ENCODE measurements at regions not wholly inside any gene's neighbourhood (a gene's known extent, or its start where the extent isn't known, plus 50 kb on each side); places are given as distances from the start of the nearest gene placed in this dataset.

DNA sequence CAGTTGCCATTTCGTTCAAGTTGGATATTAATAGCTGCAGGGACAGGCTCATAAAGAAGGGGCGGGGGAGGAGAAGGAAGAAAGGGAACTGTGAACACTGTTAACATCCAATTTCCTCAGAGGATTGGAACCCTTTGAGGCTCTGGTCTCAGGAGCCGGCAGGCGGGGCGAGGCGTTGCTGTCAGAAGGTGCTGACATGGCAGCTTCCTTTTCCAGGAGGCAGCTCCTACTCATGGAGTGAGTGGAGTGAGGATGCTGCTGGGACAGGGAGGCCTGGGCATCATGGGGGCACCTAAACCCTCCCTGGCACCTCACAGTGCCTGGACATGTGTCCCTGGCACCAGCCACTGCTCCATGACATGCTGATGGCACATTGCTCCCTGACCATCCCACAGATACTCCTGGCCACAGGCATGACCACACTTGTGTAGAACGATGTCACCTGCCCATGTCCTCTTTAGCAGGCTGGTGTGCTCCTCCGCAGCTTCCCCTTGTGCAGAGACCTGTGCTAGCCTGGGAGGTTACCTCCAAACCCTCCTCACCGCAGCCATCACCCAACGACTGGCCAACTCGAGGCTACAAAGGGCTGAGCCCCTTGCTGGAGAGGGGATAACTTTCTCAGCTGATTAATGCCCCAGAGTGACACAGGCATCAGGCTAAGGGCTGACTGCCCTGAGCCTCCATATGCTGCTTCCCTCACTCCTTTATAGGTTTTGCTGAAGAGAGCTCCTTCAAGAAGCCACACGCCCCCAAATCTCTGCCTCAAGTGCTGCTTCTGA, 79.6 kb upstream of the NECTIN1 start:
- no peak overlapping the region for H3K4me3 ChIP-seq
- H2AFZ ChIP-seq (ENCODE audit: control insufficient read depth, low read depth, low read length): no peak overlapping the region
- POLR2A ChIA-PET: interaction anchor here (0.6 kb wide), 1 partner anchor 10 kb away, joined by 7 read pairs; no protein-coding TSS in a partner anchor
- H3K27ac ChIP-seq (ENCODE audit: control insufficient read depth, insufficient read depth): no peak overlapping the region
- no peaks in the 10 kb centered on the region; the same call in 1 of the 3 replicates for H3K9me3 ChIP-seq (replicated peaks; ENCODE audit: control insufficient read depth, insufficient read depth, low read length)
- TF ChIP-seq TBL1XR1 (IDR thresholded peaks at IDR 0.05; ENCODE audit: low read depth, low read length) (no peak), ZNF274 (IDR thresholded peaks at IDR 0.05; ENCODE audit: insufficient read depth, insufficient read length) (no peak), NR2C1 (IDR thresholded peaks at IDR 0.05) (no peak), BHLHE40 (IDR thresholded peaks at IDR 0.05; ENCODE audit: borderline replicate concordance in 1 of 2, low read depth in 2 of 2, low read length in 1 of 2) (no peak), LARP7 (IDR thresholded peaks at IDR 0.05) (no peak), PAX5 (IDR thresholded peaks at IDR 0.05; ENCODE audit: borderline replicate concordance, low read depth, low read length) (no peak), SRF (IDR thresholded peaks at IDR 0.05; ENCODE audit: low read depth in 2 of 2, low read length in 2 of 2) (no peak), ETV6 (conservative IDR thresholded peaks at IDR 0.05 in 1 of 2, IDR thresholded peaks at IDR 0.05 in 1 of 2; ENCODE audit: borderline replicate concordance in 1 of 2, low read depth in 1 of 2) (no peak), SUZ12 (IDR thresholded peaks at IDR 0.05; ENCODE audit: unreplicated experiment) (no peak), RELB (IDR thresholded peaks at IDR 0.05; ENCODE audit: low read depth) (no peak), DPF2 (IDR thresholded peaks at IDR 0.05) (no peak), YY1 (IDR thresholded peaks at IDR 0.05; ENCODE audit: low read depth, low read length) (no peak), EZH2 (IDR thresholded peaks at IDR 0.05; ENCODE audit: borderline replicate concordance, control insufficient read depth, low read depth, low read length) (no peak), IRF3 (IDR thresholded peaks at IDR 0.05) (no peak), FOXK2 (IDR thresholded peaks at IDR 0.05) (no peak), NR2C2 (IDR thresholded peaks at IDR 0.05; ENCODE audit: borderline replicate concordance, control insufficient read depth, insufficient read length, low read depth) (no peak), ZNF384 (IDR thresholded peaks at IDR 0.05; ENCODE audit: borderline replicate concordance, low read depth, low read length) (no peak), CREM (IDR thresholded peaks at IDR 0.05; ENCODE audit: low read depth) (no peak), POLR2A (IDR thresholded peaks at IDR 0.05; ENCODE audit: low read depth, low read length) (no peak), ATF7 (IDR thresholded peaks at IDR 0.05; ENCODE audit: low read depth) (no peak)
- intact Hi-C loops (cut with micrococcal nuclease; ENCODE audit: unreplicated experiment): no loop called here
- no peaks in the 10 kb centered on the region; the same call in 1 of the 2 replicates for H4K20me1 ChIP-seq (ENCODE audit: control insufficient read depth, insufficient read depth)
- H3K79me2 ChIP-seq (ENCODE audit: control insufficient read depth, insufficient read depth, low read length): no peaks in the 10 kb centered on the region
- CTCF ChIA-PET: interaction anchor here (1.3 kb wide), 1 partner anchor 8 kb away, joined by 4 read pairs; no protein-coding TSS in a partner anchor
- H3K4me2 ChIP-seq (ENCODE audit: control insufficient read depth, insufficient read depth): no peak overlapping the region
- no peak overlapping the region for H3K9ac ChIP-seq (ENCODE audit: control insufficient read depth, insufficient read depth, low read length)
- FAIRE-seq (no peak), ATAC-seq (no peak), DNase-seq (ENCODE audit: low read depth, low spot score) (no peak)
- BruUV-seq (replicated peaks): no TSS peak
- no peaks in the 10 kb centered on the region for H3K27me3 ChIP-seq (replicated peaks in 1 of 2; ENCODE audit: control insufficient read depth in 2 of 2, insufficient read depth in 2 of 2, low read length in 1 of 2)
- in situ Hi-C loops (cut with MboI): no loop called here
- WGBS (ENCODE audit: insufficient coverage, insufficient replicate concordance, low lambda C conversion rate, missing lambda C conversion rate): 26% methylated on average over 12 of the region's 12 CpGs
- no peaks in the 10 kb centered on the region for H3K36me3 ChIP-seq (ENCODE audit: control insufficient read depth in 2 of 2, insufficient read depth in 2 of 2, low read length in 1 of 2)
- no peaks in the 10 kb centered on the region; the same call in 1 of the 2 replicates for H3K4me1 ChIP-seq (ENCODE audit: control insufficient read depth, insufficient read depth, low read length)
- SMC1A ChIA-PET (ENCODE audit: uncharacterized antibody, unreplicated experiment): no interaction called here
- RAD21 ChIA-PET (ENCODE audit: unreplicated experiment): no interaction called here
